A549 (cell line): ENCODE measurements at regions not wholly inside any gene's neighbourhood (a gene's known extent, or its start where the extent isn't known, plus 50 kb on each side); places are given as distances from the start of the nearest gene placed in this dataset.

Source experiments
- ATAC-seq, 2 experiments: fragments of 200-7000 bp in 1 of 2; fragments of >200 bp in 1 of 2; cut with Nextera tagmentation in 1 of 2; cut with Tn5 transposase in 1 of 2; 3 replicates each; pipeline versions ENCODE4 v1.8.0 to v1.9.1; 2018 to 2020; ENCODE audit warnings: mild to moderate bottlenecking in 1 of 2, moderate library complexity in 1 of 2
- CTCF ChIA-PET: fragments of 300-600 bp; sonication (Branson Sonifier 250); formaldehyde crosslinking; extraction: SDS; loops from one replicate; lab custom pipeline; 2021; ENCODE audit warnings: antibody characterized with exemption, inconsistent platforms; lab: Yijun Ruan, JAX
- POLR2A ChIA-PET: fragments of 350-600 bp; formaldehyde crosslinking; extraction: SDS; loops from one replicate; lab custom pipeline; 2021; ENCODE audit warnings: antibody characterized with exemption, inconsistent platforms; lab: Yijun Ruan, JAX
- DNase-seq, 2 experiments: peaks; one replicate each; pipeline versions ENCODE4 v3.0.0 to v3.0.0-alpha.2; 2011 to 2016; ENCODE audit warnings: low read depth in 1 of 2, low spot score in 1 of 2
- FAIRE-seq: peaks from 2 replicates; lab custom pipeline; 2011; peaks lifted over from hg19 to GRCh38; lab: Jason Lieb, UNC
- H3K27ac ChIP-seq, 2 experiments: fragments of >200 bp; sonication (Bioruptor Twin); formaldehyde crosslinking; 3 replicates each; pipeline ENCODE4 v1.5.1; 2016 to 2017
- H3K4me1 ChIP-seq: fragments of >200 bp; sonication (Bioruptor Twin); formaldehyde crosslinking; 3 replicates; pipeline ENCODE4 v1.6.1; 2016
- H3K4me2 ChIP-seq: fragments of >200 bp; sonication (Bioruptor Twin); formaldehyde crosslinking; 3 replicates; pipeline ENCODE4 v1.6.1; 2016
- H3K4me3 ChIP-seq: fragments of >200 bp; sonication (Bioruptor Twin); formaldehyde crosslinking; 3 replicates; pipeline ENCODE4 v1.5.1; 2016
- H3K9me3 ChIP-seq: fragments of >200 bp; sonication (Bioruptor Twin); formaldehyde crosslinking; 3 replicates; pipeline ENCODE4 v1.6.1; 2016
- BCL3 ChIP-seq: fragments of >200 bp; sonication (Bioruptor Twin); formaldehyde crosslinking; IDR thresholded peaks from 3 replicates; pipeline ENCODE4 v1.6.1; 2016
- CBX2 ChIP-seq: fragments of 200-600 bp; sonication (generic); IDR thresholded peaks from 2 replicates; pipeline ENCODE4 v1.6.1; 2016; ENCODE audit warnings: low read depth, mild to moderate bottlenecking, borderline replicate concordance
- CBX8 ChIP-seq: fragments of 200-600 bp; sonication (generic); IDR thresholded peaks from 2 replicates; pipeline ENCODE4 v1.6.1; 2016
- CHD2 ChIP-seq: fragments of 150-350 bp; IDR thresholded peaks from 2 replicates; pipeline ENCODE4 v1.6.1; 2014; ENCODE audit warnings: low read length; ENCODE audit not compliant: partially characterized antibody
- CHD4 ChIP-seq: fragments of 200-600 bp; sonication (generic); IDR thresholded peaks from 2 replicates; pipeline ENCODE4 v1.6.1; 2016; ENCODE audit warnings: antibody characterized with exemption, mild to moderate bottlenecking, borderline replicate concordance
- EHF ChIP-seq: fragments of 250-450 bp; sonication (Bioruptor Pico); IDR thresholded peaks from 2 replicates; pipeline ENCODE4 v1.5.0; 2020; ENCODE audit warnings: mild to moderate bottlenecking
- EHMT2 ChIP-seq: fragments of 200-600 bp; sonication (generic); IDR thresholded peaks from 2 replicates; pipeline ENCODE4 v1.6.1; 2016; ENCODE audit warnings: antibody characterized with exemption, low read depth, mild to moderate bottlenecking, moderate library complexity
- FOSL2 ChIP-seq, 2 experiments: fragments of 450-650 bp in 1 of 2; fragments of >200 bp in 1 of 2; sonication (Bioruptor Twin) in 1 of 2; formaldehyde crosslinking; IDR thresholded peaks; 2 replicates each; pipeline versions ENCODE4 v1.5.0 to v1.6.1; 2016 to 2020; ENCODE audit warnings: mild to moderate bottlenecking in 1 of 2, moderate library complexity in 1 of 2
- FOXS1 ChIP-seq: fragments of 250-450 bp; sonication (Bioruptor Pico); IDR thresholded peaks from 2 replicates; pipeline ENCODE4 v1.5.0; 2020; ENCODE audit warnings: mild to moderate bottlenecking, moderate library complexity
- GATA3 ChIP-seq: IDR thresholded peaks from 2 replicates; pipeline ENCODE4 v1.6.1; 2012; ENCODE audit warnings: borderline replicate concordance
- HDAC2 ChIP-seq: fragments of 200-600 bp; sonication (generic); IDR thresholded peaks from 2 replicates; pipeline ENCODE4 v1.6.1; 2016
- HEYL ChIP-seq: fragments of 250-450 bp; sonication (Bioruptor Pico); IDR thresholded peaks from 2 replicates; pipeline ENCODE4 v1.8.0; 2021; ENCODE audit warnings: mild to moderate bottlenecking, moderate library complexity
- HOXA7 ChIP-seq: fragments of 250-450 bp; sonication (Bioruptor Pico); IDR thresholded peaks from 2 replicates; pipeline ENCODE4 v1.5.0; 2020; ENCODE audit warnings: mild to moderate bottlenecking, moderate library complexity
- MAFK ChIP-seq: fragments of 450-650 bp; IDR thresholded peaks from 2 replicates; pipeline ENCODE4 v1.6.1; 2014; ENCODE audit not compliant: partially characterized antibody
- PHF8 ChIP-seq: fragments of 200-600 bp; sonication (generic); IDR thresholded peaks from 2 replicates; pipeline ENCODE4 v1.6.1; 2016; ENCODE audit warnings: low read depth, mild to moderate bottlenecking, antibody characterized with exemption, moderate library complexity, borderline replicate concordance
- RARB ChIP-seq: fragments of 250-450 bp; sonication (Bioruptor Pico); IDR thresholded peaks from 2 replicates; pipeline ENCODE4 v1.8.0; 2021; ENCODE audit warnings: mild to moderate bottlenecking, moderate library complexity
- RCOR1 ChIP-seq: fragments of 150-350 bp; IDR thresholded peaks from 2 replicates; pipeline ENCODE4 v1.6.1; 2014; ENCODE audit warnings: antibody characterized with exemption, low read length, low read depth
- RFX5 ChIP-seq: fragments of 450-650 bp; IDR thresholded peaks from 2 replicates; pipeline ENCODE4 v1.7.1; 2014; ENCODE audit warnings: antibody characterized with exemption, mild to moderate bottlenecking, moderate library complexity
- RNF2 ChIP-seq: fragments of 200-600 bp; sonication (generic); IDR thresholded peaks from 2 replicates; pipeline ENCODE4 v1.6.1; 2016; ENCODE audit warnings: low read depth, mild to moderate bottlenecking, antibody characterized with exemption, moderate library complexity, borderline replicate concordance
- USF2 ChIP-seq: fragments of 450-650 bp; IDR thresholded peaks from 2 replicates; pipeline ENCODE4 v1.6.1; 2014; ENCODE audit warnings: antibody characterized with exemption
- ZC3H11A ChIP-seq: fragments of 450-650 bp; IDR thresholded peaks from 2 replicates; pipeline ENCODE4 v1.6.1; 2014; ENCODE audit warnings: antibody characterized with exemption, mild to moderate bottlenecking
- ZFP36 ChIP-seq: fragments of 450-650 bp; IDR thresholded peaks from 2 replicates; pipeline ENCODE4 v1.6.1; 2014; ENCODE audit warnings: borderline replicate concordance; ENCODE audit not compliant: partially characterized antibody
- WGBS: methylation state at CpG from one replicate; pipeline ENCODE4 v1.1.6; 2017; ENCODE audit errors: missing lambda C conversion rate; 5-methylcytosine and 5-hydroxymethylcytosine counted together
- TF ChIP-seq, protein P1 (sequence below): fragments of 200-600 bp; sonication (generic); IDR thresholded peaks from 2 replicates; pipeline ENCODE4 v1.6.1; 2016; ENCODE audit warnings: antibody characterized with exemption, mild to moderate bottlenecking, moderate library complexity
- TF ChIP-seq, protein P2 (sequence below): IDR thresholded peaks from 2 replicates; pipeline ENCODE4 v1.6.1; 2012

GRCh38 chr20:12775041-12775440, 233.7 kb upstream of the SPTLC3 start:
- no peak for ATAC-seq
- FAIRE-seq, result no peak

DNA sequence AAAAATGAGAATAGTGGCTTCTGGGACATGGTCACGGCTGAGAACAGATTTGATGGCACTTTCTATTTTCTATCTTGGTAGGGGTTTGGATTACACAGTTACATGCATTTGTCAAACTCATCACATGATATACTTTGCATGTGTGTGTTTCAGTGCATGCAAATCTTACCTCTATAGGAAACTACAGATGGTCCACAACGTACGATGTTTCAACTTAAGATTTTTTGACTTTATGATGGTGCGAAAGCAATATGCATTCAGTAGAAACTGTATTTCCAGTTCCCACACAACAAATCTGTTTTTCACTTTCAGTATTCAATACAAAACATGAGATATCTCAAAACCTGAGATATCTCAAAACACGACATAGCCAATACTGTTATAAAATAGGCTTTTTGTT, 231.8 kb upstream of the SPTLC3 start:
- FAIRE-seq, result peak; percentile 7
- no peak for ATAC-seq
- H3K27ac ChIP-seq, result no peak overlapping the region
- TF ChIP-seq RNF2 (no peak), MAFK (no peak), RARB (CRISPR knock-in tag) (no peak), CHD4 (no peak), PHF8 (no peak), ZFP36 (no peak), ZC3H11A (no peak), RCOR1 (no peak), EHF (no peak), USF2 (no peak), HOXA7 (CRISPR knock-in tag) (no peak), FOSL2 (IDR thresholded peaks at IDR 0.05) (no peak), FOSL2 (CRISPR knock-in tag; IDR thresholded peaks at IDR 0.05) (no peak), FOXS1 (CRISPR knock-in tag) (no peak), HDAC2 (no peak), CBX8 (no peak), RFX5 (no peak)
- TF ChIP-seq, protein P1, sequence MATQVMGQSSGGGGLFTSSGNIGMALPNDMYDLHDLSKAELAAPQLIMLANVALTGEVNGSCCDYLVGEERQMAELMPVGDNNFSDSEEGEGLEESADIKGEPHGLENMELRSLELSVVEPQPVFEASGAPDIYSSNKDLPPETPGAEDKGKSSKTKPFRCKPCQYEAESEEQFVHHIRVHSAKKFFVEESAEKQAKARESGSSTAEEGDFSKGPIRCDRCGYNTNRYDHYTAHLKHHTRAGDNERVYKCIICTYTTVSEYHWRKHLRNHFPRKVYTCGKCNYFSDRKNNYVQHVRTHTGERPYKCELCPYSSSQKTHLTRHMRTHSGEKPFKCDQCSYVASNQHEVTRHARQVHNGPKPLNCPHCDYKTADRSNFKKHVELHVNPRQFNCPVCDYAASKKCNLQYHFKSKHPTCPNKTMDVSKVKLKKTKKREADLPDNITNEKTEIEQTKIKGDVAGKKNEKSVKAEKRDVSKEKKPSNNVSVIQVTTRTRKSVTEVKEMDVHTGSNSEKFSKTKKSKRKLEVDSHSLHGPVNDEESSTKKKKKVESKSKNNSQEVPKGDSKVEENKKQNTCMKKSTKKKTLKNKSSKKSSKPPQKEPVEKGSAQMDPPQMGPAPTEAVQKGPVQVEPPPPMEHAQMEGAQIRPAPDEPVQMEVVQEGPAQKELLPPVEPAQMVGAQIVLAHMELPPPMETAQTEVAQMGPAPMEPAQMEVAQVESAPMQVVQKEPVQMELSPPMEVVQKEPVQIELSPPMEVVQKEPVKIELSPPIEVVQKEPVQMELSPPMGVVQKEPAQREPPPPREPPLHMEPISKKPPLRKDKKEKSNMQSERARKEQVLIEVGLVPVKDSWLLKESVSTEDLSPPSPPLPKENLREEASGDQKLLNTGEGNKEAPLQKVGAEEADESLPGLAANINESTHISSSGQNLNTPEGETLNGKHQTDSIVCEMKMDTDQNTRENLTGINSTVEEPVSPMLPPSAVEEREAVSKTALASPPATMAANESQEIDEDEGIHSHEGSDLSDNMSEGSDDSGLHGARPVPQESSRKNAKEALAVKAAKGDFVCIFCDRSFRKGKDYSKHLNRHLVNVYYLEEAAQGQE, result no peak
- TF ChIP-seq, protein P2, sequence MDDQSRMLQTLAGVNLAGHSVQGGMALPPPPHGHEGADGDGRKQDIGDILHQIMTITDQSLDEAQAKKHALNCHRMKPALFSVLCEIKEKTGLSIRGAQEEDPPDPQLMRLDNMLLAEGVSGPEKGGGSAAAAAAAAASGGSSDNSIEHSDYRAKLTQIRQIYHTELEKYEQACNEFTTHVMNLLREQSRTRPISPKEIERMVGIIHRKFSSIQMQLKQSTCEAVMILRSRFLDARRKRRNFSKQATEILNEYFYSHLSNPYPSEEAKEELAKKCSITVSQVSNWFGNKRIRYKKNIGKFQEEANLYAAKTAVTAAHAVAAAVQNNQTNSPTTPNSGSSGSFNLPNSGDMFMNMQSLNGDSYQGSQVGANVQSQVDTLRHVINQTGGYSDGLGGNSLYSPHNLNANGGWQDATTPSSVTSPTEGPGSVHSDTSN, result no peak
- DNase-seq, result no peak
- ChIA-PET POLR2A (no interaction called here), CTCF (no interaction called here)
- peaks cover 2% of the 10 kb centered on the region; the same call in 1 of the 3 replicates for H3K9me3 ChIP-seq
- WGBS, result 29% methylated on average over 5 of the region's 5 CpGs
- no peaks in the 10 kb centered on the region for H3K4me1 ChIP-seq
- no peak overlapping the region for H3K4me3 ChIP-seq
- H3K4me2 ChIP-seq, result no peak overlapping the region

More at GRCh38 chr20:12775041-12775440, 233.7 kb upstream of the SPTLC3 start:
- no peak overlapping the region for H3K4me2 ChIP-seq
- no peak overlapping the region for H3K4me3 ChIP-seq
- TF ChIP-seq CBX2 (no peak), USF2 (no peak), GATA3 (no peak), EHMT2 (no peak), RNF2 (no peak), CHD2 (no peak), HDAC2 (no peak), HEYL (CRISPR knock-in tag) (no peak), RFX5 (no peak), CHD4 (no peak), BCL3 (no peak)
- no peak overlapping the region for H3K27ac ChIP-seq
- 22% methylated on average over 5 of the region's 5 CpGs for WGBS
- no peaks in the 10 kb centered on the region for H3K4me1 ChIP-seq
- H3K9me3 ChIP-seq, result peaks cover 2% of the 10 kb centered on the region; the same call in 1 of the 3 replicates
- POLR2A ChIA-PET, result no interaction called here
- DNase-seq, result no peak
- CTCF ChIA-PET, result interaction anchor here (0.9 to 1.4 kb wide), 2 partner anchors 8 to 9 kb away, joined by 3 read pairs; no protein-coding TSS in a partner anchor
